ENCODE measurements at regions not wholly inside any gene's neighbourhood (a gene's known extent, or its start where the extent isn't known, plus 50 kb on each side); places are given as distances from the start of the nearest gene placed in this dataset.

GRCh38 chr2:59594671-59595222 lies 958.7 kb downstream of the BCL11A start:
- H3K9me3 ChIP-seq: no peaks in the 10 kb centered on the region
- no peaks in the 10 kb centered on the region for H3K27me3 ChIP-seq
- WGBS, 3 donors: 86 to 87% (median 86%) methylated on average over 5 of the region's 5 CpGs
- intact Hi-C loops (cut with DNase I): no loop called here
- TF ChIP-seq POLR2A (IDR thresholded peaks at IDR 0.05): no peak
- no peak for TF ChIP-seq CTCF (IDR thresholded peaks at IDR 0.05)
- no peak for TF ChIP-seq EP300 (IDR thresholded peaks at IDR 0.05)
- DNase-seq: no peak
- no peak overlapping the region for H3K4me3 ChIP-seq
- no peaks in the 10 kb centered on the region for H3K4me1 ChIP-seq (ENCODE audit: insufficient read depth)
- H3K27ac ChIP-seq: no peak overlapping the region
- no peaks in the 10 kb centered on the region for H3K36me3 ChIP-seq

- DNase-seq: no peak
- Histone ChIP-seq H3K4me1 (ENCODE audit: insufficient read depth) (no peaks in the 10 kb centered on the region), H3K36me3 (no peaks in the 10 kb centered on the region), H3K4me3 (no peak overlapping the region), H3K27ac (no peak overlapping the region), H3K9me3 (no peaks in the 10 kb centered on the region), H3K27me3 (no peaks in the 10 kb centered on the region)
- intact Hi-C loops (cut with DNase I): no loop called here
- TF ChIP-seq POLR2A (IDR thresholded peaks at IDR 0.05) (no peak), CTCF (IDR thresholded peaks at IDR 0.05) (no peak), EP300 (IDR thresholded peaks at IDR 0.05) (no peak)
Observed at GRCh38 chr2:59590798-59591197, 962.7 kb downstream of the BCL11A start.

GRCh38 chr2:59589881-59590280 lies 963.6 kb downstream of the BCL11A start:
- Histone ChIP-seq H3K36me3 (no peaks in the 10 kb centered on the region), H3K4me3 (no peak overlapping the region), H3K4me1 (ENCODE audit: insufficient read depth) (no peaks in the 10 kb centered on the region), H3K27me3 (no peaks in the 10 kb centered on the region), H3K27ac (no peak overlapping the region), H3K9me3 (no peaks in the 10 kb centered on the region)
- intact Hi-C loops (cut with DNase I): no loop called here
- no peak for TF ChIP-seq CTCF (IDR thresholded peaks at IDR 0.05)
- no peak for TF ChIP-seq EP300 (IDR thresholded peaks at IDR 0.05)
- TF ChIP-seq POLR2A (IDR thresholded peaks at IDR 0.05): no peak
- no peak for DNase-seq
- 44 to 65% (median 63%) methylated on average over 4 of the region's 4 CpGs for WGBS, 3 donors

- no peak overlapping the region for H3K4me3 ChIP-seq
- H3K36me3 ChIP-seq: no peaks in the 10 kb centered on the region
- no peaks in the 10 kb centered on the region for H3K27me3 ChIP-seq
- intact Hi-C loops (cut with DNase I): no loop called here
- H3K27ac ChIP-seq: no peak overlapping the region
- 94 to 97% (median 95%) methylated on average over 5 of the region's 5 CpGs for WGBS, 3 donors
- no peaks in the 10 kb centered on the region for H3K4me1 ChIP-seq (ENCODE audit: insufficient read depth)
- no peak for TF ChIP-seq EP300 (IDR thresholded peaks at IDR 0.05)
- no peak for TF ChIP-seq POLR2A (IDR thresholded peaks at IDR 0.05)
- TF ChIP-seq CTCF (IDR thresholded peaks at IDR 0.05): no peak
- no peak for DNase-seq
- no peaks in the 10 kb centered on the region for H3K9me3 ChIP-seq
Observed at GRCh38 chr2:59588286-59588685, 965.2 kb downstream of the BCL11A start.
